ENCODE measurements at regions not wholly inside any gene's neighbourhood (a gene's known extent, or its start where the extent isn't known, plus 50 kb on each side); places are given as distances from the start of the nearest gene placed in this dataset.
"Not testable (repeated sequence)": the region's sequence is repeated elsewhere in the genome, so short reads cannot be mapped to it uniquely, and the experiment has no call there.

DNA sequence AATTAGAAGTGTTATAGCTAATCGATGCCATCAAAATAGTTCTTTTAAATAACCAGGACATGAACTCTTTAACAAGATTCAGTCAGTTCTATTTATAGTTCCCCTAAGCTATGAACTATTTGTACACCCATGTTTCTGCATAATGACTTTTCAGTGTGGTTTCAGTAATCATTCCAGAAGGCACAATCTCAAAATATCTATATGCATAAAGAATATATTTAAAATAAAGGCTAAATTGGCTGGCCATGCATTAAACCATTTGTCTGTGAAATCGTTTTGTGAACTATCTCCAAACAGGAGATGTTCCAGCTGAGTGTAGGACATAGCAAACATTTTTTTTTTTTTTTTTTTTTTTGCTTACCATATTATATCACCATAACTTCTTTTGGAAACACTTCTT, 719.3 kb downstream of the PLCL1 start:
- Histone ChIP-seq H3K4me2 (ENCODE audit: insufficient read depth, low read length, poor library complexity, severe bottlenecking) (no peak overlapping the region), H3K4me1 (ENCODE audit: control insufficient read depth in 2 of 2, insufficient read depth in 1 of 2, low read depth in 1 of 2, low read length in 2 of 2) (no peaks in the 10 kb centered on the region), H2BK5ac (ENCODE audit: low read length) (no peak overlapping the region), H3K27me3 (ENCODE audit: control insufficient read depth in 3 of 3, insufficient read depth in 3 of 3, low read depth in 1 of 3, low read length in 3 of 3) (no peaks in the 10 kb centered on the region), H3K4me3 (ENCODE audit: low read length in 2 of 2) (no peak overlapping the region), H2AFZ (ENCODE audit: low read length) (no peak overlapping the region), H4K8ac (ENCODE audit: low read depth, low read length) (no peak overlapping the region), H4K91ac (ENCODE audit: low read depth, low read length, poor library complexity) (no peak overlapping the region), H3K4ac (ENCODE audit: low read length) (no peak overlapping the region), H2BK15ac (ENCODE audit: low read length) (no peak overlapping the region), H2BK12ac (ENCODE audit: low read length) (no peak overlapping the region), H3K27ac (replicated peaks; ENCODE audit: low read length) (no peak overlapping the region), H3K9ac (ENCODE audit: low read depth, low read length, poor library complexity) (no peak overlapping the region), H3K79me1 (ENCODE audit: low read depth, low read length) (no peaks in the 10 kb centered on the region), H3K23ac (ENCODE audit: low read depth, low read length, poor library complexity) (no peak overlapping the region), H3K14ac (ENCODE audit: low read length) (no peak overlapping the region), H2AK5ac (ENCODE audit: low read depth, low read length) (no peak overlapping the region), H3K9me3 (replicated peaks in 1 of 2; ENCODE audit: control insufficient read depth in 2 of 2, insufficient read depth in 1 of 2, low read depth in 1 of 2, low read length in 2 of 2) (no peaks in the 10 kb centered on the region), H2BK120ac (ENCODE audit: low read depth, low read length) (no peak overlapping the region), H3K36me3 (replicated peaks in 1 of 2; ENCODE audit: control insufficient read depth in 2 of 2, insufficient read depth in 2 of 2, low read length in 2 of 2) (no peaks in the 10 kb centered on the region), H3K18ac (ENCODE audit: low read length) (no peak overlapping the region)
- DNase-seq (ENCODE audit: low spot score) = no peak
- no CpG with 5 or more reads among the region's 2 CpGs for WGBS, 2 donors (ENCODE audit: extremely low coverage in 2 of 2, insufficient read length in 2 of 2, insufficient replicate concordance in 1 of 2)

DNA sequence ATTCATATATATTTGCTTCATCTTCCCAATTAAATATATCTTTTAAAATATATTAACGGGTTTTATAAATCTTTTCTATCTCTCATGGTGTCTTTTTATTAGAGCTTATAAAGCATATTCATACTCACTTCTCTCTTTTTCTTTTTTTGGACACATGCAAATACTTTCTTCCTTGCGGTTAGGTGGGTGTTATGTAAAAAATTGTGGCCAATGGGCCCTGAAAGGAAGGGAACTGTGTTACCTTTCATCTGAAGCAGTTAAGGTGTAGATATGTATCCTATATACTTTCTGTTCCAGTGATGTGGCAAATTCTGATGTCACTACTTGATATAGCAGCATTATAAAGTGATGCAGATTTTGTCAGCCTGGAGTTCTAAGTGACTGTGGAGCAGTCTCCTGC, 714.5 kb downstream of the PLCL1 start:
- WGBS, 2 donors (ENCODE audit: extremely low coverage in 2 of 2, insufficient read length in 2 of 2, insufficient replicate concordance in 1 of 2) = no CpG with 5 or more reads among the region's 2 CpGs

DNA sequence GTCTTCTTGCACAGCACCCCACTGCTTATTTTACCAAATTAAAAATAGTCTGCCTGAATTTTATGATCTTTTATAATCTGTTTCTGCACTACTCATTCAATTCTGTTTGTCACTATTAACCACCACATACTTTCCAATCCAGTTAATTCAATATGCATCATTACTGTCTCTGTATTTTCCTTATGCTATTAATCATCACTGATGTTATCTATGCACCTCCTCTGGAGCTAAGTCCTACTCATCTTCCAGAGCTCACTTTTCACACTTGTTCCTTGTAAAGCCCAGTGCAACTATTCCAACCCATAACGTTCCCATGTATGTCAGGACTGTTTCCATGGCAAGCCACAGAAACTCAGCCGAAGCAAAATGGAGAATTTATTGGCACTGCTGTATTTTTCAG, 713.6 kb downstream of the PLCL1 start:
- Histone ChIP-seq H3K4me1 (ENCODE audit: control insufficient read depth in 2 of 2, insufficient read depth in 1 of 2, low read depth in 1 of 2, low read length in 2 of 2) (no peaks in the 10 kb centered on the region), H3K14ac (ENCODE audit: low read length) (no peak overlapping the region), H3K18ac (ENCODE audit: low read length) (no peak overlapping the region), H3K36me3 (replicated peaks in 1 of 2; ENCODE audit: control insufficient read depth in 2 of 2, insufficient read depth in 2 of 2, low read length in 2 of 2) (no peaks in the 10 kb centered on the region), H3K23ac (ENCODE audit: low read depth, low read length, poor library complexity) (no peak overlapping the region), H3K4ac (ENCODE audit: low read length) (no peak overlapping the region), H2BK120ac (ENCODE audit: low read depth, low read length) (no peak overlapping the region), H3K27ac (replicated peaks; ENCODE audit: low read length) (no peak overlapping the region), H2BK5ac (ENCODE audit: low read length) (no peak overlapping the region), H2AK5ac (ENCODE audit: low read depth, low read length) (no peak overlapping the region), H3K4me3 (ENCODE audit: low read length in 2 of 2) (no peak overlapping the region), H3K79me1 (ENCODE audit: low read depth, low read length) (no peaks in the 10 kb centered on the region), H3K9ac (ENCODE audit: low read depth, low read length, poor library complexity) (no peak overlapping the region), H3K9me3 (replicated peaks in 1 of 2; ENCODE audit: control insufficient read depth in 2 of 2, insufficient read depth in 1 of 2, low read depth in 1 of 2, low read length in 2 of 2) (no peaks in the 10 kb centered on the region), H4K8ac (ENCODE audit: low read depth, low read length) (no peak overlapping the region), H2BK12ac (ENCODE audit: low read length) (no peak overlapping the region), H4K91ac (ENCODE audit: low read depth, low read length, poor library complexity) (no peak overlapping the region), H2BK15ac (ENCODE audit: low read length) (no peak overlapping the region), H2AFZ (ENCODE audit: low read length) (no peak overlapping the region), H3K27me3 (ENCODE audit: control insufficient read depth in 3 of 3, insufficient read depth in 3 of 3, low read depth in 1 of 3, low read length in 3 of 3) (no peaks in the 10 kb centered on the region), H3K4me2 (ENCODE audit: insufficient read depth, low read length, poor library complexity, severe bottlenecking) (no peak overlapping the region)
- no CpG with 5 or more reads among the region's 2 CpGs for WGBS, 2 donors (ENCODE audit: extremely low coverage in 2 of 2, insufficient read length in 2 of 2, insufficient replicate concordance in 1 of 2)
- no peak for DNase-seq (ENCODE audit: low spot score)

More for the DNA sequence above, 714.5 kb downstream of the PLCL1 start:
- H2BK120ac ChIP-seq (ENCODE audit: low read depth, low read length) = no peak overlapping the region
- H4K8ac ChIP-seq (ENCODE audit: low read depth, low read length) = no peak overlapping the region
- no peak overlapping the region for H3K23ac ChIP-seq (ENCODE audit: low read depth, low read length, poor library complexity)
- H3K27me3 ChIP-seq (ENCODE audit: control insufficient read depth in 3 of 3, insufficient read depth in 3 of 3, low read depth in 1 of 3, low read length in 3 of 3) = no peaks in the 10 kb centered on the region
- H3K18ac ChIP-seq (ENCODE audit: low read length) = no peak overlapping the region
- H2BK12ac ChIP-seq (ENCODE audit: low read length) = no peak overlapping the region
- H3K14ac ChIP-seq (ENCODE audit: low read length) = no peak overlapping the region
- no peak overlapping the region for H2AK5ac ChIP-seq (ENCODE audit: low read depth, low read length)
- no peaks in the 10 kb centered on the region for H3K4me1 ChIP-seq (ENCODE audit: control insufficient read depth in 2 of 2, insufficient read depth in 1 of 2, low read depth in 1 of 2, low read length in 2 of 2)
- H3K4ac ChIP-seq (ENCODE audit: low read length) = no peak overlapping the region
- no peak overlapping the region for H4K91ac ChIP-seq (ENCODE audit: low read depth, low read length, poor library complexity)
- no peaks in the 10 kb centered on the region for H3K79me1 ChIP-seq (ENCODE audit: low read depth, low read length)
- no peaks in the 10 kb centered on the region for H3K36me3 ChIP-seq (replicated peaks in 1 of 2; ENCODE audit: control insufficient read depth in 2 of 2, insufficient read depth in 2 of 2, low read length in 2 of 2)
- H2BK5ac ChIP-seq (ENCODE audit: low read length) = no peak overlapping the region
- no peak overlapping the region for H3K27ac ChIP-seq (replicated peaks; ENCODE audit: low read length)
- no peaks in the 10 kb centered on the region for H3K9me3 ChIP-seq (replicated peaks in 1 of 2; ENCODE audit: control insufficient read depth in 2 of 2, insufficient read depth in 1 of 2, low read depth in 1 of 2, low read length in 2 of 2)
- H2BK15ac ChIP-seq (ENCODE audit: low read length) = no peak overlapping the region
- H3K9ac ChIP-seq (ENCODE audit: low read depth, low read length, poor library complexity) = no peak overlapping the region
- H3K4me3 ChIP-seq (ENCODE audit: low read length in 2 of 2) = no peak overlapping the region
- no peak for DNase-seq (ENCODE audit: low spot score)
- no peak overlapping the region for H3K4me2 ChIP-seq (ENCODE audit: insufficient read depth, low read length, poor library complexity, severe bottlenecking)
- H2AFZ ChIP-seq (ENCODE audit: low read length) = no peak overlapping the region

DNA sequence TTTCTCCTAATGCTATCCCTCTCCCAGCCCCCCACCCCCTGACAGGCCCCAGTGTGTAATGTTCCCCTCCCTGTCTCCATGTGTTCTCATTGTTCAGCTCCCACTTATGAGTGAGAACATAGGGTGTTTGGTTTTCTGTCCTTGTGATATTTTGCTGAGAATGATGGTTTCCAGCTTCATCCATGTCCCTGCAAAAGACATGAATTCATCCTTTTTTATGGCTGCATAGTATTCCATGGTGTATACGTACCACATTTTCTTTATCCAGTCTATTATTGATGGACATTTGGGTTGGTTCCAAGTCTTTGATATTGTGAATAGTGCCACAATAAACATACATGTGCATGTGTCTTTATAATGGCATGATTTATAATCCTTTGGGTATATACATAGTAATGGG, 704.2 kb downstream of the PLCL1 start:
- not testable (repeated sequence) for H2BK120ac ChIP-seq (ENCODE audit: low read depth, low read length); H3K4me2 ChIP-seq (ENCODE audit: insufficient read depth, low read length, poor library complexity, severe bottlenecking)

More for the DNA sequence above, 704.2 kb downstream of the PLCL1 start:
- H4K8ac ChIP-seq (ENCODE audit: low read depth, low read length); H3K4me3 ChIP-seq (ENCODE audit: low read length in 2 of 2); H3K27me3 ChIP-seq (ENCODE audit: control insufficient read depth in 3 of 3, insufficient read depth in 3 of 3, low read depth in 1 of 3, low read length in 3 of 3); H3K23ac ChIP-seq (ENCODE audit: low read depth, low read length, poor library complexity); H2BK5ac ChIP-seq (ENCODE audit: low read length); H2AFZ ChIP-seq (ENCODE audit: low read length); H3K9me3 ChIP-seq (replicated peaks in 1 of 2; ENCODE audit: control insufficient read depth in 2 of 2, insufficient read depth in 1 of 2, low read depth in 1 of 2, low read length in 2 of 2); H3K27ac ChIP-seq (replicated peaks; ENCODE audit: low read length); DNase-seq (ENCODE audit: low spot score); H2BK12ac ChIP-seq (ENCODE audit: low read length); H3K4ac ChIP-seq (ENCODE audit: low read length); H3K79me1 ChIP-seq (ENCODE audit: low read depth, low read length); H2AK5ac ChIP-seq (ENCODE audit: low read depth, low read length); H3K4me1 ChIP-seq (ENCODE audit: control insufficient read depth in 2 of 2, insufficient read depth in 1 of 2, low read depth in 1 of 2, low read length in 2 of 2); H3K9ac ChIP-seq (ENCODE audit: low read depth, low read length, poor library complexity); H2BK15ac ChIP-seq (ENCODE audit: low read length); H3K14ac ChIP-seq (ENCODE audit: low read length); H3K36me3 ChIP-seq (replicated peaks in 1 of 2; ENCODE audit: control insufficient read depth in 2 of 2, insufficient read depth in 2 of 2, low read length in 2 of 2); H4K91ac ChIP-seq (ENCODE audit: low read depth, low read length, poor library complexity); H3K18ac ChIP-seq (ENCODE audit: low read length): not testable (repeated sequence)
- WGBS, 2 donors (ENCODE audit: extremely low coverage in 2 of 2, insufficient read length in 2 of 2, insufficient replicate concordance in 1 of 2) = no CpG with 5 or more reads among the region's 1 CpG
